NCI-H345 treated with DMSO at 0.1 percent for 48 hours (cell line): ENCODE measurements at regions not wholly inside any gene's neighbourhood (a gene's known extent, or its start where the extent isn't known, plus 50 kb on each side); places are given as distances from the start of the nearest gene placed in this dataset.
A peak's percentile ranks its signal among the peaks of the same experiment; 100 is the strongest.

ENCODE experiments used
- DNase-seq: peaks from one replicate; lab custom pipeline; 2025; ENCODE audit not compliant: unreplicated experiment; lab: John Stamatoyannopoulos, UW

DNA sequence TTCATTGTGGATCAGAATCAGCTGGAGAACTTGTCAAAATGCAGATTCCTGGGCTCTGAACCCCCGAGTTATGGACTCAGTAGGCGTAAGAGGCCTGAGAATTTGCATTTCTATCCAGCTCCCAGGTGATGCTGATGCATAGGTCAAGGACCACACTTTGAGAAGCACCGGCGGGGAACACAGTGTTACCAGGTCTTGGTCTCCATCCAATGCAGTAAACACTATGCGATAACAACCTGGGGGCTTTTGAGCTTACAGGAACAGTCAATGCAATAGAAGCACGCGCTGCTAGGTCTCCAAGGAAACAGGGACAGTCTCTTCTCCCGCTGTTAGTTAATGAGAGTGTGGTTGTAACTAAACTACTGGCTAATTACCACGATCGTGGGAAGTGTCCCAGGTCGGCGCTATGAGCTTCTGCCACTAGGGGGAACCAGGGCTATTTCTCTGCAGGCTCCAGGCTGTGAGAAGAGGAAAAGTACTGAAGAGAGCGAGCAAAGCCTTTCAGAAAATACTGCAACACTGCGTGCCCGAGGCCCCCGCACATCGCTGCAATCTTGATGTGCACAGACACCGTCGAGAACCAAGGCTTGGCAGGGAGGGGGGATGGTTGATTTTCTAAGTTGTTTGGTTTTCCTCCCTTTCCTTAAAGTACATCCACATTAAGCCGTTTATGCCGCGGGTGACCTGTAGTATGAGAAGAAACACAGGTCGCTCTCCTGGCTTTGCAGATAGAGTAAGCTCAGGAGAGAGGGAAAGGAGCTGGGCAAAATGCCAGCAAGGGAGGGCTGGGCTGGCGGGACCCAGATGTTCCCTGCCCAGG, 52.0 kb upstream of the KCNA1 start:
- peak; percentile 95 for DNase-seq

DNA sequence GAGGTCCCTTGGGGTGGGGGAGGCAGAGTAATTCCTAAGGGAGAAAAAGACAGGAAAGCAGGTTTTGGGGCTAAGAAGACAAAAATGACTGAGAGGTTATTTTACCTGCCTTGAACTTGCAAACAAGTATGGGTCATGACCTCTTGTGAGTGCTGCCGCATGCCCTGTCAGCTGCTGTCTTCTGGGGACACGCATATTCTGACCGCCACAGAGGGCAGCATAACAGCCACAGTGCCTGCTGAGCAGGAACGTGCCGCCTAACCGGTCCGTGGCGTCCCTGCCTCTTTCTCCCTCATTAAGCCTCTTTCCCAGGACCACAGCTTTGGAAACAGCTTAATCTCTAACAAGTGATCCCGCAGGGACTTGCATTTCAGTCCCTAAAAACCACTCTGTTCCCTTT, 51.3 kb upstream of the KCNA1 start:
- no peak for DNase-seq

GRCh38 chr12:4859478-4860210, 50.1 kb upstream of the KCNA1 start:
- DNase-seq = no peak
